GM19035 (cell line): ENCODE measurements at regions not wholly inside any gene's neighbourhood (a gene's known extent, or its start where the extent isn't known, plus 50 kb on each side); places are given as distances from the start of the nearest gene placed in this dataset.

Experiments used
- ATAC-seq: cut with Tn5 transposase; IDR thresholded peaks from one replicate; pipeline ENCODE4 v1.9.1; 2021; ENCODE audit not compliant: unreplicated experiment

GRCh38 chr3:67828486-67829010 lies 174.1 kb upstream of the SUCLG2 start:
- ATAC-seq: no peak

- ATAC-seq: no peak
Observed at GRCh38 chr3:67821135-67821534, 166.7 kb upstream of the SUCLG2 start.

GRCh38 chr3:67819447-67819846 lies 165.0 kb upstream of the SUCLG2 start:
- no peak for ATAC-seq

- ATAC-seq: no peak
Observed at GRCh38 chr3:67809370-67809935, 155.0 kb upstream of the SUCLG2 start.

- no peak for ATAC-seq
Observed at GRCh38 chr3:67808906-67809305, 154.5 kb upstream of the SUCLG2 start.

- no peak for ATAC-seq
Observed at GRCh38 chr3:67804578-67804977, 150.2 kb upstream of the SUCLG2 start.

- ATAC-seq: no peak
Observed at GRCh38 chr3:67804089-67804488, 149.7 kb upstream of the SUCLG2 start.

- no peak for ATAC-seq
Observed at GRCh38 chr3:67798412-67798811, 144.0 kb upstream of the SUCLG2 start.

- ATAC-seq: no peak
Observed at GRCh38 chr3:67791620-67792019, 137.2 kb upstream of the SUCLG2 start.

- ATAC-seq: peak; percentile 93
Observed at GRCh38 chr3:67790043-67790442, 135.6 kb upstream of the SUCLG2 start.

GRCh38 chr3:67788396-67788795 lies 134.0 kb upstream of the SUCLG2 start:
- ATAC-seq: no peak

- no peak for ATAC-seq
Observed at GRCh38 chr3:67783281-67784250, 129.2 kb upstream of the SUCLG2 start.

GRCh38 chr3:67781871-67782270 lies 127.5 kb upstream of the SUCLG2 start:
- no peak for ATAC-seq

- ATAC-seq: no peak
Observed at GRCh38 chr3:67781218-67781617, 126.8 kb upstream of the SUCLG2 start.

- ATAC-seq: no peak
Observed at GRCh38 chr3:67774676-67775075, 120.3 kb upstream of the SUCLG2 start.

GRCh38 chr3:67765575-67765974 lies 111.2 kb upstream of the SUCLG2 start:
- ATAC-seq: no peak

- ATAC-seq: no peak
Observed at GRCh38 chr3:67745296-67745695, 90.9 kb upstream of the SUCLG2 start.

GRCh38 chr3:67744699-67745098 lies 90.3 kb upstream of the SUCLG2 start:
- ATAC-seq: no peak

GRCh38 chr3:67739851-67740250 lies 85.4 kb upstream of the SUCLG2 start:
- no peak for ATAC-seq

GRCh38 chr3:67737906-67738865 lies 83.8 kb upstream of the SUCLG2 start:
- ATAC-seq: no peak

GRCh38 chr3:67737140-67737539 lies 82.7 kb upstream of the SUCLG2 start:
- no peak for ATAC-seq
